DMS153 treated with DMSO at 0.1 percent for 48 hours (cell line): ENCODE measurements at regions not wholly inside any gene's neighbourhood (a gene's known extent, or its start where the extent isn't known, plus 50 kb on each side); places are given as distances from the start of the nearest gene placed in this dataset.
"Not testable (repeated sequence)": the region's sequence is repeated elsewhere in the genome, so short reads cannot be mapped to it uniquely, and the experiment has no call there.

Experiments
- DNase-seq: peaks from one replicate; lab custom pipeline; 2025; ENCODE audit not compliant: unreplicated experiment; lab: John Stamatoyannopoulos, UW

- DNase-seq, result no peak
Measured at GRCh38 chr18:40249390-40250080, 1705.5 kb upstream of the PIK3C3 start.

GRCh38 chr18:40245612-40246011, 1709.4 kb upstream of the PIK3C3 start:
- DNase-seq, result not testable (repeated sequence)

GRCh38 chr18:40243607-40244006, 1711.4 kb upstream of the PIK3C3 start:
- no peak for DNase-seq

- no peak for DNase-seq
Measured at GRCh38 chr18:40235836-40236235, 1719.2 kb upstream of the PIK3C3 start.

- DNase-seq, result no peak
Measured at GRCh38 chr18:40235323-40235722, 1719.7 kb upstream of the PIK3C3 start.

- no peak for DNase-seq
Measured at GRCh38 chr18:40233931-40234616, 1721.0 kb upstream of the PIK3C3 start.

- no peak for DNase-seq
Measured at GRCh38 chr18:40222776-40223175, 1732.3 kb upstream of the PIK3C3 start.

- DNase-seq, result no peak
Measured at GRCh38 chr18:40216856-40217255, 1738.2 kb upstream of the PIK3C3 start.

GRCh38 chr18:40215979-40216378, 1739.1 kb upstream of the PIK3C3 start:
- DNase-seq, result no peak

- no peak for DNase-seq
Measured at GRCh38 chr18:40210696-40211095, 1744.3 kb upstream of the PIK3C3 start.

GRCh38 chr18:40208958-40209357, 1746.1 kb upstream of the PIK3C3 start:
- DNase-seq, result no peak

- no peak for DNase-seq
Measured at GRCh38 chr18:40197711-40198110, 1757.3 kb upstream of the PIK3C3 start.

- DNase-seq, result no peak
Measured at GRCh38 chr18:40186677-40187076, 1768.4 kb upstream of the PIK3C3 start.

GRCh38 chr18:40179729-40180461, 1775.1 kb upstream of the PIK3C3 start:
- DNase-seq, result no peak

GRCh38 chr18:40168026-40168425, 1787.0 kb upstream of the PIK3C3 start:
- DNase-seq, result no peak

- DNase-seq, result no peak
Measured at GRCh38 chr18:40163254-40163653, 1791.8 kb upstream of the PIK3C3 start.

- no peak for DNase-seq
Measured at GRCh38 chr18:40160361-40160760, 1794.7 kb upstream of the PIK3C3 start.

GRCh38 chr18:40159141-40160017, 1795.7 kb upstream of the PIK3C3 start:
- peak; percentile 85 for DNase-seq

GRCh38 chr18:40157120-40157519, 1797.9 kb upstream of the PIK3C3 start:
- DNase-seq, result no peak

- no peak for DNase-seq
Measured at GRCh38 chr18:40152859-40153258, 1802.2 kb upstream of the PIK3C3 start.

GRCh38 chr18:40148960-40149359, 1806.1 kb upstream of the PIK3C3 start:
- no peak for DNase-seq
